Stimulated activated memory B cell treated with anti-CD40 and anti-IgM and Interleukin-4, amounts not matched to agents 10 μg/mL and 1 μg/mL and 100 μg/mL, for 72 hours (primary cell): ENCODE measurements at regions not wholly inside any gene's neighbourhood (a gene's known extent, or its start where the extent isn't known, plus 50 kb on each side); places are given as distances from the start of the nearest gene placed in this dataset.
"Not testable (repeated sequence)": the region's sequence is repeated elsewhere in the genome, so short reads cannot be mapped to it uniquely, and the experiment has no call there.

ENCODE experiments used
- ATAC-seq: fragments of 150-1000 bp; cut with Tn5 transposase; 2 replicates; pipeline ENCODE4 v1.10.0; 2021
- H3K27ac Mint-ChIP-seq: one replicate; pipeline ENCODE4 v1.8.0; 2022; ENCODE audit warnings: mild to moderate bottlenecking, mixed read lengths
- H3K27me3 Mint-ChIP-seq: one replicate; pipeline ENCODE4 v1.8.0; 2022; ENCODE audit warnings: mixed read lengths
- H3K36me3 Mint-ChIP-seq: one replicate; pipeline ENCODE4 v1.8.0; 2022; ENCODE audit warnings: mixed read lengths
- H3K4me1 Mint-ChIP-seq: one replicate; pipeline ENCODE4 v1.8.0; 2022; ENCODE audit warnings: mixed read lengths
- H3K4me3 Mint-ChIP-seq: one replicate; pipeline ENCODE4 v1.8.0; 2022; ENCODE audit warnings: mild to moderate bottlenecking, moderate library complexity, mixed read lengths
- H3K9me3 Mint-ChIP-seq: one replicate; pipeline ENCODE4 v1.8.0; 2022; ENCODE audit warnings: mixed read lengths

GRCh38 chr5:152125661-152126205 lies 201.1 kb upstream of the GLRA1 start:
- no peak overlapping the region for H3K27ac Mint-ChIP-seq

GRCh38 chr5:152124409-152125041 lies 199.9 kb upstream of the GLRA1 start:
- H3K27ac Mint-ChIP-seq: no peak overlapping the region
- no peaks in the 10 kb centered on the region for H3K36me3 Mint-ChIP-seq
- no peaks in the 10 kb centered on the region for H3K4me1 Mint-ChIP-seq
- no peaks in the 10 kb centered on the region for H3K27me3 Mint-ChIP-seq
- ATAC-seq: no peak
- H3K9me3 Mint-ChIP-seq: no peaks in the 10 kb centered on the region
- H3K4me3 Mint-ChIP-seq: no peak overlapping the region

More at GRCh38 chr5:152125661-152126205, 201.1 kb upstream of the GLRA1 start:
- no peak for ATAC-seq
- Mint-ChIP-seq H3K27me3 (no peaks in the 10 kb centered on the region), H3K36me3 (no peaks in the 10 kb centered on the region), H3K9me3 (no peaks in the 10 kb centered on the region), H3K4me1 (no peaks in the 10 kb centered on the region), H3K4me3 (no peak overlapping the region)

- H3K9me3 Mint-ChIP-seq: peaks cover 3% of the 10 kb centered on the region
- no peak for ATAC-seq
- no peaks in the 10 kb centered on the region for H3K27me3 Mint-ChIP-seq
- no peaks in the 10 kb centered on the region for H3K36me3 Mint-ChIP-seq
- H3K4me3 Mint-ChIP-seq: no peak overlapping the region
- H3K4me1 Mint-ChIP-seq: no peaks in the 10 kb centered on the region
- H3K27ac Mint-ChIP-seq: no peak overlapping the region
Measured at GRCh38 chr5:152118676-152119470, 194.2 kb upstream of the GLRA1 start.

- no peaks in the 10 kb centered on the region for H3K36me3 Mint-ChIP-seq
- H3K4me1 Mint-ChIP-seq: no peaks in the 10 kb centered on the region
- peaks cover 3% of the 10 kb centered on the region for H3K9me3 Mint-ChIP-seq
- no peak overlapping the region for H3K27ac Mint-ChIP-seq
- H3K4me3 Mint-ChIP-seq: no peak overlapping the region
- ATAC-seq: no peak
- no peaks in the 10 kb centered on the region for H3K27me3 Mint-ChIP-seq
Measured at GRCh38 chr5:152116934-152117333, 192.3 kb upstream of the GLRA1 start.

- H3K4me1 Mint-ChIP-seq: no peaks in the 10 kb centered on the region
- H3K4me3 Mint-ChIP-seq: no peak overlapping the region
- no peaks in the 10 kb centered on the region for H3K36me3 Mint-ChIP-seq
- no peaks in the 10 kb centered on the region for H3K27me3 Mint-ChIP-seq
- H3K27ac Mint-ChIP-seq: no peak overlapping the region
- peak; percentile 54 for ATAC-seq
- H3K9me3 Mint-ChIP-seq: peaks cover 3% of the 10 kb centered on the region
Measured at GRCh38 chr5:152113401-152113800, 188.8 kb upstream of the GLRA1 start.

- H3K27me3 Mint-ChIP-seq: no peaks in the 10 kb centered on the region
- H3K9me3 Mint-ChIP-seq: peaks cover 9% of the 10 kb centered on the region
- no peak overlapping the region for H3K4me3 Mint-ChIP-seq
- no peak for ATAC-seq
- H3K4me1 Mint-ChIP-seq: no peaks in the 10 kb centered on the region
- H3K27ac Mint-ChIP-seq: no peak overlapping the region
- no peaks in the 10 kb centered on the region for H3K36me3 Mint-ChIP-seq
Measured at GRCh38 chr5:152107220-152107619, 182.6 kb upstream of the GLRA1 start.

GRCh38 chr5:152106571-152106970 lies 181.9 kb upstream of the GLRA1 start:
- no peak for ATAC-seq
- peaks cover 9% of the 10 kb centered on the region for H3K9me3 Mint-ChIP-seq
- no peak overlapping the region for H3K27ac Mint-ChIP-seq
- no peaks in the 10 kb centered on the region for H3K4me1 Mint-ChIP-seq
- H3K27me3 Mint-ChIP-seq: no peaks in the 10 kb centered on the region
- no peaks in the 10 kb centered on the region for H3K36me3 Mint-ChIP-seq
- no peak overlapping the region for H3K4me3 Mint-ChIP-seq

GRCh38 chr5:152105085-152105484 lies 180.4 kb upstream of the GLRA1 start:
- no peak for ATAC-seq
- Mint-ChIP-seq H3K4me3 (no peak overlapping the region), H3K4me1 (no peaks in the 10 kb centered on the region), H3K27ac (no peak overlapping the region), H3K27me3 (no peaks in the 10 kb centered on the region), H3K9me3 (peaks cover 9% of the 10 kb centered on the region), H3K36me3 (no peaks in the 10 kb centered on the region)

- Mint-ChIP-seq H3K36me3 (no peaks in the 10 kb centered on the region), H3K4me3 (no peak overlapping the region), H3K9me3 (peaks cover 9% of the 10 kb centered on the region), H3K27ac (no peak overlapping the region), H3K27me3 (no peaks in the 10 kb centered on the region), H3K4me1 (no peaks in the 10 kb centered on the region)
- no peak for ATAC-seq
Measured at GRCh38 chr5:152104211-152104610, 179.6 kb upstream of the GLRA1 start.

- H3K27me3 Mint-ChIP-seq, ATAC-seq, H3K4me3 Mint-ChIP-seq, H3K27ac Mint-ChIP-seq, H3K9me3 Mint-ChIP-seq, H3K36me3 Mint-ChIP-seq, H3K4me1 Mint-ChIP-seq: not testable (repeated sequence)
Measured at GRCh38 chr5:152102908-152103307, 178.3 kb upstream of the GLRA1 start.

GRCh38 chr5:152102057-152102456 lies 177.4 kb upstream of the GLRA1 start:
- Mint-ChIP-seq H3K27me3 (no peaks in the 10 kb centered on the region), H3K9me3 (peaks cover 9% of the 10 kb centered on the region), H3K27ac (no peak overlapping the region), H3K4me1 (peaks cover 3% of the 10 kb centered on the region), H3K36me3 (no peaks in the 10 kb centered on the region), H3K4me3 (no peak overlapping the region)
- ATAC-seq: no peak

- Mint-ChIP-seq H3K36me3 (no peaks in the 10 kb centered on the region), H3K27ac (no peak overlapping the region), H3K27me3 (no peaks in the 10 kb centered on the region), H3K4me1 (peaks cover 7% of the 10 kb centered on the region), H3K4me3 (no peak overlapping the region), H3K9me3 (peaks cover 9% of the 10 kb centered on the region)
- no peak for ATAC-seq
Measured at GRCh38 chr5:152100462-152100861, 175.8 kb upstream of the GLRA1 start.

GRCh38 chr5:152097128-152097527 lies 172.5 kb upstream of the GLRA1 start:
- peaks cover 7% of the 10 kb centered on the region for H3K4me1 Mint-ChIP-seq
- H3K27ac Mint-ChIP-seq: no peak overlapping the region
- no peaks in the 10 kb centered on the region for H3K36me3 Mint-ChIP-seq
- H3K27me3 Mint-ChIP-seq: no peaks in the 10 kb centered on the region
- no peak overlapping the region for H3K4me3 Mint-ChIP-seq
- ATAC-seq: no peak
- no peaks in the 10 kb centered on the region for H3K9me3 Mint-ChIP-seq

GRCh38 chr5:152094716-152095115 lies 170.1 kb upstream of the GLRA1 start:
- H3K4me3 Mint-ChIP-seq: no peak overlapping the region
- H3K36me3 Mint-ChIP-seq: no peaks in the 10 kb centered on the region
- ATAC-seq: no peak
- H3K27me3 Mint-ChIP-seq: no peaks in the 10 kb centered on the region
- no peaks in the 10 kb centered on the region for H3K9me3 Mint-ChIP-seq
- no peak overlapping the region for H3K27ac Mint-ChIP-seq
- peaks cover 7% of the 10 kb centered on the region for H3K4me1 Mint-ChIP-seq

- Mint-ChIP-seq H3K4me3 (no peak overlapping the region), H3K27me3 (no peaks in the 10 kb centered on the region), H3K36me3 (no peaks in the 10 kb centered on the region), H3K4me1 (peaks cover 7% of the 10 kb centered on the region), H3K9me3 (no peaks in the 10 kb centered on the region), H3K27ac (no peak overlapping the region)
- ATAC-seq: no peak
Measured at GRCh38 chr5:152094060-152094459, 169.4 kb upstream of the GLRA1 start.

- Mint-ChIP-seq H3K36me3 (no peaks in the 10 kb centered on the region), H3K27me3 (no peaks in the 10 kb centered on the region), H3K4me3 (no peak overlapping the region), H3K9me3 (no peaks in the 10 kb centered on the region), H3K4me1 (peaks cover 7% of the 10 kb centered on the region), H3K27ac (no peak overlapping the region)
- peak; percentile 76 for ATAC-seq
Measured at GRCh38 chr5:152092580-152092979, 167.9 kb upstream of the GLRA1 start.
